GM23248 (cell line): ENCODE measurements at regions not wholly inside any gene's neighbourhood (a gene's known extent, or its start where the extent isn't known, plus 50 kb on each side); places are given as distances from the start of the nearest gene placed in this dataset.
A peak's percentile ranks its signal among the peaks of the same experiment; 100 is the strongest.

Experiments
- DNase-seq: peaks from one replicate; pipeline ENCODE4 v3.0.0-alpha.2; 2015
- H2AFZ ChIP-seq: fragments of 200-600 bp; sonication (generic); 2 replicates; pipeline ENCODE4 v1.6.1; 2016; ENCODE audit warnings: antibody characterized with exemption
- H3F3A ChIP-seq: fragments of 200-600 bp; sonication (generic); 2 replicates; pipeline ENCODE4 v1.6.1; 2016; ENCODE audit warnings: mild to moderate bottlenecking, antibody characterized with exemption, mixed run types; ENCODE audit not compliant: insufficient read depth
- H3K27ac ChIP-seq: fragments of 200-600 bp; sonication (generic); 2 replicates; pipeline ENCODE4 v1.5.1; 2016; ENCODE audit warnings: mild to moderate bottlenecking
- H3K27me3 ChIP-seq: fragments of 200-600 bp; sonication (generic); replicated peaks from 2 replicates; pipeline ENCODE4 v1.6.1; 2016; ENCODE audit warnings: mild to moderate bottlenecking; ENCODE audit not compliant: insufficient read depth
- H3K36me3 ChIP-seq: fragments of 200-600 bp; sonication (generic); 2 replicates; pipeline ENCODE4 v1.6.1; 2016; ENCODE audit warnings: low read depth, mild to moderate bottlenecking
- H3K4me1 ChIP-seq: fragments of 200-600 bp; sonication (generic); 2 replicates; pipeline ENCODE4 v1.6.1; 2016; ENCODE audit warnings: mild to moderate bottlenecking; ENCODE audit not compliant: insufficient read depth
- H3K4me2 ChIP-seq: fragments of 200-600 bp; sonication (generic); one replicate; pipeline ENCODE4 v1.6.1; 2016; ENCODE audit warnings: mild to moderate bottlenecking; ENCODE audit not compliant: unreplicated experiment
- H3K4me3 ChIP-seq: fragments of 200-600 bp; sonication (generic); 2 replicates; pipeline ENCODE4 v1.5.1; 2016; ENCODE audit warnings: mild to moderate bottlenecking
- H3K79me2 ChIP-seq: fragments of 200-600 bp; sonication (generic); 2 replicates; pipeline ENCODE4 v1.6.1; 2016; ENCODE audit warnings: mild to moderate bottlenecking; ENCODE audit not compliant: insufficient read depth
- H3K9ac ChIP-seq: fragments of 200-600 bp; sonication (generic); 2 replicates; pipeline ENCODE4 v1.6.1; 2016; ENCODE audit warnings: mild to moderate bottlenecking
- H3K9me2 ChIP-seq: fragments of 200-600 bp; sonication (generic); 2 replicates; pipeline ENCODE4 v1.6.1; 2016; ENCODE audit warnings: mixed run types, mild to moderate bottlenecking, moderate library complexity; ENCODE audit not compliant: insufficient read depth
- H3K9me3 ChIP-seq: fragments of 200-600 bp; sonication (generic); one replicate; pipeline ENCODE4 v1.6.1; 2017; ENCODE audit warnings: low read depth
- H4K20me1 ChIP-seq: fragments of 200-600 bp; sonication (generic); 2 replicates; pipeline ENCODE4 v1.6.0; 2016; ENCODE audit not compliant: insufficient read depth
- EZH2 ChIP-seq: fragments of 200-600 bp; sonication (generic); IDR thresholded peaks from 2 replicates; pipeline ENCODE4 v1.6.1; 2018; ENCODE audit warnings: antibody characterized with exemption, mild to moderate bottlenecking; ENCODE audit not compliant: insufficient read depth, poor library complexity, severe bottlenecking
- EZH2phosphoT487 ChIP-seq: fragments of 200-600 bp; sonication (generic); IDR thresholded peaks from 2 replicates; pipeline ENCODE4 v1.6.1; 2018; ENCODE audit warnings: antibody characterized with exemption, moderate library complexity, mild to moderate bottlenecking, low read depth; ENCODE audit not compliant: insufficient read depth
- WGBS, 2 experiments: methylation state at CpG; one replicate each; pipeline ENCODE4 v1.1.6; 2015 to 2017; ENCODE audit warnings: low lambda C conversion rate in 2 of 2, low coverage in 1 of 2; ENCODE audit errors: missing lambda C conversion rate in 2 of 2; 5-methylcytosine and 5-hydroxymethylcytosine counted together
- in situ Hi-C: fragments of 300-500 bp; cut with MboI; formaldehyde crosslinking; loops from 2 replicates; pipeline ENCODE4 v1.15.0; 2020

- Histone ChIP-seq H3K4me2 (no peak overlapping the region), H3K4me1 (no peaks in the 10 kb centered on the region), H3K9me3 (no peaks in the 10 kb centered on the region), H3K36me3 (no peaks in the 10 kb centered on the region), H3K79me2 (no peaks in the 10 kb centered on the region), H4K20me1 (no peaks in the 10 kb centered on the region), H2AFZ (no peak overlapping the region), H3K4me3 (no peak overlapping the region), H3K9ac (no peak overlapping the region), H3K27ac (no peak overlapping the region), H3K27me3 (no peaks in the 10 kb centered on the region), H3F3A (no peaks in the 10 kb centered on the region), H3K9me2 (no peaks in the 10 kb centered on the region)
- TF ChIP-seq EZH2phosphoT487: no peak
- in situ Hi-C loops: no loop called here
- DNase-seq: peak; percentile 38
- 43 to 44% methylated on average over 2 of the region's 2 CpGs for WGBS, 2 experiments
These were observed 324.0 kb downstream of the RAB38 start for GRCh38 chr11:87851234-87851633.

GRCh38 chr11:87849216-87849615 is 326.0 kb downstream of the RAB38 start:
- 50 to 67% methylated on average over 2 of the region's 2 CpGs for WGBS, 2 experiments
- no peak overlapping the region for H3K27ac ChIP-seq
- H3K4me1 ChIP-seq: no peaks in the 10 kb centered on the region
- no peaks in the 10 kb centered on the region for H3K9me3 ChIP-seq
- no peak overlapping the region for H3K9ac ChIP-seq
- H3K79me2 ChIP-seq: no peaks in the 10 kb centered on the region
- H3K36me3 ChIP-seq: no peaks in the 10 kb centered on the region
- in situ Hi-C loops: no loop called here
- H4K20me1 ChIP-seq: no peaks in the 10 kb centered on the region
- H3K27me3 ChIP-seq: no peaks in the 10 kb centered on the region
- H2AFZ ChIP-seq: no peak overlapping the region
- no peaks in the 10 kb centered on the region for H3F3A ChIP-seq
- TF ChIP-seq EZH2: no peak
- no peak for DNase-seq
- H3K4me2 ChIP-seq: no peak overlapping the region
- no peak overlapping the region for H3K4me3 ChIP-seq
- no peaks in the 10 kb centered on the region for H3K9me2 ChIP-seq

DNA sequence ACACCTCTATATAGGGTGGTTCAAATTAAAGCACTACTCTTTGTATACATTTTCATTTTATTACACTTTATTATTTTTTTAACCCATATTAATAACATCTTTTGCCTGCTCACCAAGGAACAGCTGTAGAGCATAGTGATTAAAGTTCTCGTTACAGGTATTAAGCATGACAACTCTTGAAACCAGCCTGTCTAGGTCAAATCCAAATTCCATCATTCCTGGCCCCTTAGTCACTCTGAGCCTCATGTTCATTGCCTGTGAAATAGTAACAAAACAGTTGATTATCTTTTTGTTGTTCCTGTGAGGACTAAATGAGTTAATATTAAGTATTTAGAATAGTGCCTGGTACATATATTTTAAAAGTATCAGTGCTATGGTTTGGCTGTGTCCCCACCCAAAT is 334.5 kb downstream of the RAB38 start:
- Histone ChIP-seq H3K4me3 (no peak overlapping the region), H3K9me3 (no peaks in the 10 kb centered on the region), H2AFZ (no peak overlapping the region), H3K36me3 (no peaks in the 10 kb centered on the region), H3F3A (no peaks in the 10 kb centered on the region), H3K27ac (no peak overlapping the region), H3K9ac (no peak overlapping the region), H3K27me3 (peaks cover 6% of the 10 kb centered on the region; the same call in 1 of the 2 replicates), H3K79me2 (no peaks in the 10 kb centered on the region), H3K4me2 (no peak overlapping the region), H3K4me1 (no peaks in the 10 kb centered on the region), H3K9me2 (no peaks in the 10 kb centered on the region), H4K20me1 (no peaks in the 10 kb centered on the region)
- TF ChIP-seq EZH2phosphoT487 (no peak), EZH2 (no peak)
- 22 to 44% methylated on average over 1 of the region's 1 CpG for WGBS, 2 experiments
- no peak for DNase-seq
- in situ Hi-C loops: no loop called here

DNA sequence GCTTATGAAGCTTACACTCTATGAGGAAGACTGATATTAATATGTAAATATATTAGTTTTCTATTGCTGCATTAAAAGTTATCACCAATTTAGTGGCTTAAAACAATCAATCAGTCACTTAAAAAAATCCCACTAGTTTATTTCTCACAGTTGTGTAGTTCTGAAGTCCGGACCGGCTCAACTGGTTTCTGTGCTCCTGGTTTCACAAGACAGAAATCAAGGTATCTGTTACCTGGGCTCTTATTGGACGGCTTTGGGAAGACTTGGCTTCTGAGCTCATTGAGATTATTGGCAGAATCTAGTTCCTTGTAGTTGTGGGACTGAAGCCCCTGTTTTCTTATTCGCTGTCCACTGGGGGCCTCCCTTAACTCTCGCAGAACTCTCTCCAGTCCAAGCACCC is 343.0 kb downstream of the RAB38 start:
- Histone ChIP-seq H3K9me2 (no peaks in the 10 kb centered on the region), H3K36me3 (no peaks in the 10 kb centered on the region), H3K27me3 (no peaks in the 10 kb centered on the region; the same call in 1 of the 2 replicates), H3K27ac (no peak overlapping the region), H3F3A (no peaks in the 10 kb centered on the region), H2AFZ (no peak overlapping the region), H3K4me2 (no peak overlapping the region), H3K79me2 (no peaks in the 10 kb centered on the region), H3K4me1 (no peaks in the 10 kb centered on the region), H4K20me1 (no peaks in the 10 kb centered on the region), H3K9ac (no peak overlapping the region), H3K4me3 (no peak overlapping the region), H3K9me3 (no peaks in the 10 kb centered on the region)
- WGBS, 2 experiments: 37 to 48% methylated on average over 5 of the region's 5 CpGs
- TF ChIP-seq EZH2 (no peak), EZH2phosphoT487 (no peak)
- in situ Hi-C loops: no loop called here
- DNase-seq: no peak

GRCh38 chr11:87820011-87820410 is 355.2 kb downstream of the RAB38 start:
- H2AFZ ChIP-seq: no peak overlapping the region
- no peak overlapping the region for H3K4me2 ChIP-seq
- no peaks in the 10 kb centered on the region for H4K20me1 ChIP-seq
- H3K9me2 ChIP-seq: 0 out of 2 replicates have a peak, but pooled peaks cover 4% of the 10 kb centered on the region
- no peak for TF ChIP-seq EZH2
- no peak for TF ChIP-seq EZH2phosphoT487
- WGBS, 2 experiments: 1 to 3% methylated on average over 3 of the region's 3 CpGs
- no peaks in the 10 kb centered on the region for H3K4me1 ChIP-seq
- no peaks in the 10 kb centered on the region for H3K36me3 ChIP-seq
- H3K27ac ChIP-seq: no peak overlapping the region
- DNase-seq: no peak
- H3K4me3 ChIP-seq: no peak overlapping the region
- no peak overlapping the region for H3K9ac ChIP-seq
- no peaks in the 10 kb centered on the region for H3K27me3 ChIP-seq
- in situ Hi-C loops: no loop called here
- no peaks in the 10 kb centered on the region for H3K9me3 ChIP-seq
- no peaks in the 10 kb centered on the region for H3F3A ChIP-seq
- no peaks in the 10 kb centered on the region for H3K79me2 ChIP-seq
